ENCODE measurements at regions not wholly inside any gene's neighbourhood (a gene's known extent, or its start where the extent isn't known, plus 50 kb on each side); places are given as distances from the start of the nearest gene placed in this dataset.
A peak's percentile ranks its signal among the peaks of the same experiment; 100 is the strongest.

DNA sequence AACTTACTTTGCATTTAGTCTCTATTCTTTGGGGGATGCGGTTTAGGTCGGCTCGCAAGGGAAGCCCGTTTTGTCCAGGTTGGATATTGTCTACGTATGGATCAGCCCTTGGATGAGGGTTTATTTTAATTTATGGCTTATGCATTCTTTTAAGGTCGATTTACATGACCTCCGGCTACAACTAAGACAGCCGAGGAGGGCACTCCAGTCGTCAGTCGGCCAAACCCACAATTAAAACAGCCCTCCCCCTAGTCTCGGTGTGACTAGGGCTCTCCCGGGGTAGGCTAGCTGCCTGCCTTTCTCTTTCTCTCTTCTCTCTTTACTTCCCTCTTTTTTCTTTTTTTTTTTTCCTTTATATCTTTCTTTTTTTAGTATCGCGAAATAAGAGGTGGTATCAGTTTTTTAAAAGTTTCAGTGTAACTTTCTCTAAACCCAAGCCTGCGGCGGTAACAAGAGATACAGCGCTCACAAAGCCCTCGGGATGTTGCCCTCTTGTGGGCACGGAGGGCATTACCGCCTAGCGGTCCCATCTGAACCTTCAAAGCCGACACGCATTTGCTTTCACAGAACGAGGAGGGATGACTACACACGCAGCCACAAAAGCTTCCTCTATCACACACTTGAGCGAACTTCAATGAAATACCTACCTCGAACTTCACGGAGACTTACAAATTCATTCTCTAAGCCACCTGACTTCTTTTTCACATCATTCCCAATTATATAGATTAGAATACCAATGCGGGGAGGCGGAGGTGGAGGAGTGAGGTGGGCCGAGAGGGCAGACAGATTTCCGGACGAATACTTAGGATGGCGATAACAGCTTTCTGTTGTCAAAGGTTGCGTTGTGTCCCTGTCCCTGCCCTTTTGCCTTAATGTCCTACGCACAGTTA, 132.3 kb upstream of the C11orf58 start (continued):
- TF ChIP-seq, protein P1, sequence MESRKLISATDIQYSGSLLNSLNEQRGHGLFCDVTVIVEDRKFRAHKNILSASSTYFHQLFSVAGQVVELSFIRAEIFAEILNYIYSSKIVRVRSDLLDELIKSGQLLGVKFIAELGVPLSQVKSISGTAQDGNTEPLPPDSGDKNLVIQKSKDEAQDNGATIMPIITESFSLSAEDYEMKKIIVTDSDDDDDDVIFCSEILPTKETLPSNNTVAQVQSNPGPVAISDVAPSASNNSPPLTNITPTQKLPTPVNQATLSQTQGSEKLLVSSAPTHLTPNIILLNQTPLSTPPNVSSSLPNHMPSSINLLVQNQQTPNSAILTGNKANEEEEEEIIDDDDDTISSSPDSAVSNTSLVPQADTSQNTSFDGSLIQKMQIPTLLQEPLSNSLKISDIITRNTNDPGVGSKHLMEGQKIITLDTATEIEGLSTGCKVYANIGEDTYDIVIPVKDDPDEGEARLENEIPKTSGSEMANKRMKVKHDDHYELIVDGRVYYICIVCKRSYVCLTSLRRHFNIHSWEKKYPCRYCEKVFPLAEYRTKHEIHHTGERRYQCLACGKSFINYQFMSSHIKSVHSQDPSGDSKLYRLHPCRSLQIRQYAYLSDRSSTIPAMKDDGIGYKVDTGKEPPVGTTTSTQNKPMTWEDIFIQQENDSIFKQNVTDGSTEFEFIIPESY (CRISPR knock-in tag; IDR thresholded peaks at IDR 0.05) = peak; percentile 9; the same call in 1 of the 2 replicates
- TF ChIP-seq, protein P2, sequence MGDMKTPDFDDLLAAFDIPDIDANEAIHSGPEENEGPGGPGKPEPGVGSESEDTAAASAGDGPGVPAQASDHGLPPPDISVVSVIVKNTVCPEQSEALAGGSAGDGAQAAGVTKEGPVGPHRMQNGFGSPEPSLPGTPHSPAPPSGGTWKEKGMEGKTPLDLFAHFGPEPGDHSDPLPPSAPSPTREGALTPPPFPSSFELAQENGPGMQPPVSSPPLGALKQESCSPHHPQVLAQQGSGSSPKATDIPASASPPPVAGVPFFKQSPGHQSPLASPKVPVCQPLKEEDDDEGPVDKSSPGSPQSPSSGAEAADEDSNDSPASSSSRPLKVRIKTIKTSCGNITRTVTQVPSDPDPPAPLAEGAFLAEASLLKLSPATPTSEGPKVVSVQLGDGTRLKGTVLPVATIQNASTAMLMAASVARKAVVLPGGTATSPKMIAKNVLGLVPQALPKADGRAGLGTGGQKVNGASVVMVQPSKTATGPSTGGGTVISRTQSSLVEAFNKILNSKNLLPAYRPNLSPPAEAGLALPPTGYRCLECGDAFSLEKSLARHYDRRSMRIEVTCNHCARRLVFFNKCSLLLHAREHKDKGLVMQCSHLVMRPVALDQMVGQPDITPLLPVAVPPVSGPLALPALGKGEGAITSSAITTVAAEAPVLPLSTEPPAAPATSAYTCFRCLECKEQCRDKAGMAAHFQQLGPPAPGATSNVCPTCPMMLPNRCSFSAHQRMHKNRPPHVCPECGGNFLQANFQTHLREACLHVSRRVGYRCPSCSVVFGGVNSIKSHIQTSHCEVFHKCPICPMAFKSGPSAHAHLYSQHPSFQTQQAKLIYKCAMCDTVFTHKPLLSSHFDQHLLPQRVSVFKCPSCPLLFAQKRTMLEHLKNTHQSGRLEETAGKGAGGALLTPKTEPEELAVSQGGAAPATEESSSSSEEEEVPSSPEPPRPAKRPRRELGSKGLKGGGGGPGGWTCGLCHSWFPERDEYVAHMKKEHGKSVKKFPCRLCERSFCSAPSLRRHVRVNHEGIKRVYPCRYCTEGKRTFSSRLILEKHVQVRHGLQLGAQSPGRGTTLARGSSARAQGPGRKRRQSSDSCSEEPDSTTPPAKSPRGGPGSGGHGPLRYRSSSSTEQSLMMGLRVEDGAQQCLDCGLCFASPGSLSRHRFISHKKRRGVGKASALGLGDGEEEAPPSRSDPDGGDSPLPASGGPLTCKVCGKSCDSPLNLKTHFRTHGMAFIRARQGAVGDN (CRISPR knock-in tag; IDR thresholded peaks at IDR 0.05) = no peak
- no peak for TF ChIP-seq JUN (CRISPR knock-in tag; IDR thresholded peaks at IDR 0.05)
- TF ChIP-seq ZNF556 (CRISPR knock-in tag; IDR thresholded peaks at IDR 0.05; ENCODE audit: borderline replicate concordance) = no peak
- TF ChIP-seq KLF16 (CRISPR knock-in tag; IDR thresholded peaks at IDR 0.05) = peak in 1 of 2 experiments; percentile 61; a peak in 2 of 4 replicates
- no peak for TF ChIP-seq SIX4 (CRISPR knock-in tag; IDR thresholded peaks at IDR 0.05)
- TF ChIP-seq ZMYM2 (CRISPR knock-in tag; IDR thresholded peaks at IDR 0.05) = no peak
- TF ChIP-seq PHB2 (IDR thresholded peaks at IDR 0.05; ENCODE audit: partially characterized antibody) = no peak
- no peak for TF ChIP-seq KMT2B (CRISPR knock-in tag; IDR thresholded peaks at IDR 0.05)
- TF ChIP-seq YY1 (IDR thresholded peaks at IDR 0.05; ENCODE audit: insufficient read depth, insufficient replicate concordance, low read depth, low read length) = no peak
- TF ChIP-seq MBNL3 (CRISPR knock-in tag; conservative IDR thresholded peaks at IDR 0.05) = no peak
- peak; percentile 42; the same call in 1 of the 2 replicates for TF ChIP-seq ELF3 (CRISPR knock-in tag; IDR thresholded peaks at IDR 0.05)
- TF ChIP-seq, protein P3, sequence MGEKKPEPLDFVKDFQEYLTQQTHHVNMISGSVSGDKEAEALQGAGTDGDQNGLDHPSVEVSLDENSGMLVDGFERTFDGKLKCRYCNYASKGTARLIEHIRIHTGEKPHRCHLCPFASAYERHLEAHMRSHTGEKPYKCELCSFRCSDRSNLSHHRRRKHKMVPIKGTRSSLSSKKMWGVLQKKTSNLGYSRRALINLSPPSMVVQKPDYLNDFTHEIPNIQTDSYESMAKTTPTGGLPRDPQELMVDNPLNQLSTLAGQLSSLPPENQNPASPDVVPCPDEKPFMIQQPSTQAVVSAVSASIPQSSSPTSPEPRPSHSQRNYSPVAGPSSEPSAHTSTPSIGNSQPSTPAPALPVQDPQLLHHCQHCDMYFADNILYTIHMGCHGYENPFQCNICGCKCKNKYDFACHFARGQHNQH (CRISPR knock-in tag; IDR thresholded peaks at IDR 0.05) = peak; percentile 34; the same call in 1 of the 2 replicates
- 0 out of 2 replicates have a peak, but pooled peaks have one; percentile 26 for TF ChIP-seq GATAD1 (CRISPR knock-in tag; IDR thresholded peaks at IDR 0.05)
- TF ChIP-seq NFYC (CRISPR knock-in tag; IDR thresholded peaks at IDR 0.05) = no peak
